ENCODE measurements at regions not wholly inside any gene's neighbourhood (a gene's known extent, or its start where the extent isn't known, plus 50 kb on each side); places are given as distances from the start of the nearest gene placed in this dataset.
A peak's percentile ranks its signal among the peaks of the same experiment; 100 is the strongest.

DNA sequence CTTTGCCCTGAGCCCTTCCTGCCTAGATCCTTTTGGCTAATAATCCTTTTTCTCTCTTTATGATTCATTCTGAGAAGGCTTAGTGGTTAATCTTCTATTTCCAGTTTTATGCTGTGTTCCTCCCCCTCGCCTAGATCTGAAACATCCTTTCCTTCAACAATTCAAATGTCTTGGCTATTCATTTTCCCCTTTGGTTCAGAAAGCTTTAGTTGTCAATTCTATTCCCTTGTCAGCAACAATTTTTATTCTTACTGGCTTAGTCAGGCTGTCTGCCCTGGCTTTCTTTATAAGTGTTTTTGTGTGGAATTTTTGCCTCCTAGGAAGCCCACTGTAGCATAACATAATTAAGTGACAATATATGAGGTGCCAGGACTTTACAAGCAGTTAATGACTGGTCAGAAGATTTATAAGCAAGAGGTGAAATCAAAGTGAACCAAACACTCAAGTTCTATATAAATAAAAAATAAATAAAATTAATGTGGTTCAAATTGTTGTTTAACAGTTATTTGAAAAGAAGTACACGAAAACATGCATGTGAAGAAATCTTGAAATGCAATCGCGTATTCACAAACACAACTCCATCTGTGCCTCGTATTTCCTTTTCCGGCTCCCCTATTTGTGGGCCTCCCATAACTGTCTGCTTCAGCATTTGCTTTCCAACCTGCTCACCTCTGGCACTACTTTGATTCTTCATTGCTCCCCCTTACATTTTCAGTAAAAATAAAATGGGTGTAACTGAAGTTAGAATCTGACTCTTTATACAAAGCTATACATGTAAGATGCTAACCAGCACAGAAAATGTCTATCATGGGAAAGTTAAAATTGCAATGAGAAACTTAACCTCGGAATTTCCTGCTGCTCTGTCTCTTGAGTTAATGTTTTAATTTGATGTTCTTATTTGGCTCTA is 235.4 kb downstream of the SPRY1 start:
- TF ChIP-seq, protein P1, sequence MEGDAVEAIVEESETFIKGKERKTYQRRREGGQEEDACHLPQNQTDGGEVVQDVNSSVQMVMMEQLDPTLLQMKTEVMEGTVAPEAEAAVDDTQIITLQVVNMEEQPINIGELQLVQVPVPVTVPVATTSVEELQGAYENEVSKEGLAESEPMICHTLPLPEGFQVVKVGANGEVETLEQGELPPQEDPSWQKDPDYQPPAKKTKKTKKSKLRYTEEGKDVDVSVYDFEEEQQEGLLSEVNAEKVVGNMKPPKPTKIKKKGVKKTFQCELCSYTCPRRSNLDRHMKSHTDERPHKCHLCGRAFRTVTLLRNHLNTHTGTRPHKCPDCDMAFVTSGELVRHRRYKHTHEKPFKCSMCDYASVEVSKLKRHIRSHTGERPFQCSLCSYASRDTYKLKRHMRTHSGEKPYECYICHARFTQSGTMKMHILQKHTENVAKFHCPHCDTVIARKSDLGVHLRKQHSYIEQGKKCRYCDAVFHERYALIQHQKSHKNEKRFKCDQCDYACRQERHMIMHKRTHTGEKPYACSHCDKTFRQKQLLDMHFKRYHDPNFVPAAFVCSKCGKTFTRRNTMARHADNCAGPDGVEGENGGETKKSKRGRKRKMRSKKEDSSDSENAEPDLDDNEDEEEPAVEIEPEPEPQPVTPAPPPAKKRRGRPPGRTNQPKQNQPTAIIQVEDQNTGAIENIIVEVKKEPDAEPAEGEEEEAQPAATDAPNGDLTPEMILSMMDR (IDR thresholded peaks at IDR 0.05), result no peak
- H3K27me3 ChIP-seq (ENCODE audit: control insufficient read depth, insufficient read depth, low read length), result no peaks in the 10 kb centered on the region
- Mint-ChIP-seq H3K4me3 (no peak overlapping the region), H3K4me1 (no peaks in the 10 kb centered on the region), H3K36me3 (no peaks in the 10 kb centered on the region), H3K27ac (no peak overlapping the region), H3K9me3 (peaks cover 2 to 11% of the 10 kb centered on the region in 2 donors), H3K27me3 (ENCODE audit: low read depth in 2 of 2) (no peaks in the 10 kb centered on the region)
- 62% methylated on average over 6 of the region's 7 CpGs for WGBS (ENCODE audit: insufficient coverage)
- no peak for ATAC-seq
- intact Hi-C loops (cut with micrococcal nuclease), result no loop called here
- no peak overlapping the region for H3K4me3 ChIP-seq (ENCODE audit: low read length)
- DNase-seq, result no peak
- H3K9me3 ChIP-seq (ENCODE audit: control insufficient read depth, insufficient read depth, low read length), result no peaks in the 10 kb centered on the region
- no peaks in the 10 kb centered on the region for H3K36me3 ChIP-seq (ENCODE audit: control insufficient read depth, insufficient read depth, low read length)
- no peak overlapping the region for H3K27ac ChIP-seq (ENCODE audit: low read length)
- no peaks in the 10 kb centered on the region for H3K4me1 ChIP-seq (ENCODE audit: control insufficient read depth, insufficient read depth, low read length)

DNA sequence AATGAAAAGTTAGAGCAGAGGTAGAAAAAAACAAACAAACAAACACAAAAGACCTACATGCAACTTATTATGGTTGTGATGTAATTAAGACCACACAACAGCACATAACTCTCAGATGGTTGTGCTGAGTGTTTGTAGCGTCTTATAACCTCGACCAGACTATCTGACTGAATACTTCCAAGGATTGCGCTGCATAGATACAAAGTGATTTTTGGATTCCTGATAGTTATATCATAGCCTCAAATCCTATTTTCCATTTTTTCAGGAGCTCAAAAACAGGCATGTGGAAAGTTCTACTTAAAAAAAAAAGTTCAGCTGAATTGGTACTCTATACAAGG is 236.1 kb downstream of the SPRY1 start:
- peaks cover 0 to under 1% of the 10 kb centered on the region in 2 donors for H3K27me3 Mint-ChIP-seq (ENCODE audit: low read depth in 2 of 2)
- peaks cover 2 to 12% of the 10 kb centered on the region in 2 donors for H3K9me3 Mint-ChIP-seq
- ATAC-seq, result no peak
- TF ChIP-seq, protein P1 (IDR thresholded peaks at IDR 0.05), result no peak
- no peak overlapping the region for H3K4me3 Mint-ChIP-seq
- Histone ChIP-seq H3K4me3 (ENCODE audit: low read length) (no peak overlapping the region), H3K36me3 (ENCODE audit: control insufficient read depth, insufficient read depth, low read length) (no peaks in the 10 kb centered on the region), H3K27ac (ENCODE audit: low read length) (no peak overlapping the region), H3K4me1 (ENCODE audit: control insufficient read depth, insufficient read depth, low read length) (no peaks in the 10 kb centered on the region), H3K9me3 (ENCODE audit: control insufficient read depth, insufficient read depth, low read length) (no peaks in the 10 kb centered on the region), H3K27me3 (ENCODE audit: control insufficient read depth, insufficient read depth, low read length) (no peaks in the 10 kb centered on the region)
- no peak overlapping the region for H3K27ac Mint-ChIP-seq
- 91% methylated on average over 3 of the region's 3 CpGs for WGBS (ENCODE audit: insufficient coverage)
- no peaks in the 10 kb centered on the region for H3K36me3 Mint-ChIP-seq
- intact Hi-C loops (cut with micrococcal nuclease), result no loop called here
- DNase-seq, result no peak
- H3K4me1 Mint-ChIP-seq, result no peaks in the 10 kb centered on the region

DNA sequence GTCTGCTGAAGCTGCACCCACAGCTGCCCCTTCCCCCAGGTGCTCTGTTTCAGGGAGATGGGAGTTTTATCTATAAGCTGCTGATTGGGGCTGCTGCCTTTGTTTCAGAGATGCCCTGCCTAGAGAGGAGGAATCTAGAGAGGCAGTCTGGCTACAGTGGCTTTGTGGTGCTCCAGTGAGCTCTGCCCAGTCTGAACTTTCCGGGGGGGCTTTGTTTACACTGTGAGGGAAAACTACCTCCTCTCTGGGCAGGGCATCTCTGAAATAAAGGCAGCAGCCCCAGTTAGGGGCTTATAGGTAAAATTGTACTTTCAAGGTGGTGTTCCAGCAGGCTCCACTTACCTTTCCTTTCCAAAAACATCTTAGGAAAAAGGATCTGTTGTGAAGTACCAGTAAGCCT is 242.2 kb downstream of the SPRY1 start:
- Histone ChIP-seq H3K27me3 (ENCODE audit: control insufficient read depth, insufficient read depth, low read length) (no peaks in the 10 kb centered on the region), H3K4me1 (ENCODE audit: control insufficient read depth, insufficient read depth, low read length) (no peaks in the 10 kb centered on the region), H3K27ac (ENCODE audit: low read length) (no peak overlapping the region), H3K4me3 (ENCODE audit: low read length) (no peak overlapping the region), H3K36me3 (ENCODE audit: control insufficient read depth, insufficient read depth, low read length) (no peaks in the 10 kb centered on the region), H3K9me3 (ENCODE audit: control insufficient read depth, insufficient read depth, low read length) (no peaks in the 10 kb centered on the region)
- WGBS (ENCODE audit: insufficient coverage), result 73% methylated on average over 1 of the region's 1 CpG
- intact Hi-C loops (cut with micrococcal nuclease), result no loop called here
- TF ChIP-seq, protein P1 (IDR thresholded peaks at IDR 0.05), result no peak
- ATAC-seq (no peak), DNase-seq (no peak)
- Mint-ChIP-seq H3K9me3 (peaks cover 2 to 12% of the 10 kb centered on the region in 2 donors), H3K27me3 (ENCODE audit: low read depth in 2 of 2) (peaks cover 0 to 4% of the 10 kb centered on the region in 2 donors), H3K27ac (no peak overlapping the region), H3K36me3 (no peaks in the 10 kb centered on the region), H3K4me1 (no peaks in the 10 kb centered on the region), H3K4me3 (no peak overlapping the region)

DNA sequence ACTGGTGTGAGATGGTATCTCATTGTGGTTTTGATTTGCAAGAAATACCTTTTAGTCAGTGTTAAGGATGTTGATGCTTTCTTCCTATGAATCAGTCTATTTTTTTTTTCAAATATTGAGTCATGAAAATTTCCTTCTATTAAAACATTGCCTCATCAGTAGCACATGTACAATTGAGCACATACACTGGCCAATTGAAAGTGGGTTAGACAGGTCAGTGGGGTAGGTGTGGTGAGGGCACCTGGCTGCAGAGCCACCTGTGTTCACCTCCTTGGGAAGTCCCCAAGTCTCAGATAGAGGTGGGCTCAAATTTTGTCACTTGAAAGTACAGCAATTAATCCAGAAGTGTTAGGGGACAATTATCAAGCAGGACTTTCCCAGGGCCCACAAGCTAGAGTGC is 243.7 kb downstream of the SPRY1 start:
- Mint-ChIP-seq H3K27me3 (ENCODE audit: low read depth in 2 of 2) (peaks cover 0 to 4% of the 10 kb centered on the region in 2 donors), H3K36me3 (no peaks in the 10 kb centered on the region), H3K4me1 (no peaks in the 10 kb centered on the region), H3K9me3 (peaks cover 2 to 6% of the 10 kb centered on the region in 2 donors), H3K4me3 (no peak overlapping the region), H3K27ac (no peak overlapping the region)
- Histone ChIP-seq H3K4me3 (ENCODE audit: low read length) (no peak overlapping the region), H3K36me3 (ENCODE audit: control insufficient read depth, insufficient read depth, low read length) (no peaks in the 10 kb centered on the region), H3K27ac (ENCODE audit: low read length) (no peak overlapping the region), H3K4me1 (ENCODE audit: control insufficient read depth, insufficient read depth, low read length) (no peaks in the 10 kb centered on the region), H3K27me3 (ENCODE audit: control insufficient read depth, insufficient read depth, low read length) (no peaks in the 10 kb centered on the region), H3K9me3 (ENCODE audit: control insufficient read depth, insufficient read depth, low read length) (no peaks in the 10 kb centered on the region)
- intact Hi-C loops (cut with micrococcal nuclease), result no loop called here
- peak in 1 of 3 donors; percentile 34 for ATAC-seq
- DNase-seq, result no peak
- TF ChIP-seq, protein P1 (IDR thresholded peaks at IDR 0.05), result no peak
